ENCODE measurements at regions not wholly inside any gene's neighbourhood (a gene's known extent, or its start where the extent isn't known, plus 50 kb on each side); places are given as distances from the start of the nearest gene placed in this dataset.
"Not testable (repeated sequence)": the region's sequence is repeated elsewhere in the genome, so short reads cannot be mapped to it uniquely, and the experiment has no call there.

- DNase-seq: no peak
These were observed 182.8 kb upstream of the TSHZ3 start for GRCh38 chr19:31532034-31532433.

GRCh38 chr19:31533114-31533513 lies 183.9 kb upstream of the TSHZ3 start:
- DNase-seq: no peak

GRCh38 chr19:31534231-31534630 lies 185.0 kb upstream of the TSHZ3 start:
- no peak for DNase-seq

DNA sequence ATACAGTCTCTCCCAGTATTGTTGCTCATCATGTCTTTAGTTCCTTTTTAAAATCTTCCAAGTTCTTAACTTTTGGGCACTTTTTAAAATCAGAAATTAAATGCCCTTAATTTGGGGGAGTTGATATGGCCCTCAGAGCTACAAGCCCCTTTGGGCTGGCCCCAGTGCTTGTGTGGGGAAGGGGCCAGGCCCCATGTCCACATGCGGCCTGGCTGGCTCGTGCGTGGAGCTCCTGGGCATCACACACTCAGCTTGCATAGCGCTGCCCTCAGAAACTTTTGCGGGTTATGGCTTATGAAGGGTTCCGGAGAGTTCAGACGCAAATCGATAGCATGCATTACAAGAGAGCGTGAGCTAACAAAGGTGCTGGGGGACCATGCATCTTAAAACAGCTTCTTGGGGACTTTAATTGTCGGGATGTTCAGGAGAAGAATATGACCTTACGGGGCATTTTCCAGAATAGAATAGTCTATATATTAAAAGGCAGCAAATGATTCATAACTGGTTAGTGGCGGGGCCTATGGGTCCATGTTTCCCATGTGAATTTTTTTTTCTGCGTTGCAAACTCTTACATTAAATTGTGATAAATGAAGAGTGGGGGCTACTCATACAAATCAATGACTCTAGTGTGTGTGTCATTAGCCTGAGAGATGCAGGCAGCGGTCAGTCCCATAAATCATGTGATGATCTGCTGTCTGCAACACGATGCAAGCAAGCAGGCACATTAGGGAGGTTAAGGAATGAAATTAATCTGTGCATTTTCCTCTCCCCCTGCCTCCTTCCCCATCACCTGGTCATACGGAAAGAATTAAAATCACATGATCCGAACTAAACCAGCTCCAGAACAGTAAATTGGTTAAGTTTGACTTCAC lies 185.8 kb upstream of the TSHZ3 start:
- DNase-seq: no peak

DNA sequence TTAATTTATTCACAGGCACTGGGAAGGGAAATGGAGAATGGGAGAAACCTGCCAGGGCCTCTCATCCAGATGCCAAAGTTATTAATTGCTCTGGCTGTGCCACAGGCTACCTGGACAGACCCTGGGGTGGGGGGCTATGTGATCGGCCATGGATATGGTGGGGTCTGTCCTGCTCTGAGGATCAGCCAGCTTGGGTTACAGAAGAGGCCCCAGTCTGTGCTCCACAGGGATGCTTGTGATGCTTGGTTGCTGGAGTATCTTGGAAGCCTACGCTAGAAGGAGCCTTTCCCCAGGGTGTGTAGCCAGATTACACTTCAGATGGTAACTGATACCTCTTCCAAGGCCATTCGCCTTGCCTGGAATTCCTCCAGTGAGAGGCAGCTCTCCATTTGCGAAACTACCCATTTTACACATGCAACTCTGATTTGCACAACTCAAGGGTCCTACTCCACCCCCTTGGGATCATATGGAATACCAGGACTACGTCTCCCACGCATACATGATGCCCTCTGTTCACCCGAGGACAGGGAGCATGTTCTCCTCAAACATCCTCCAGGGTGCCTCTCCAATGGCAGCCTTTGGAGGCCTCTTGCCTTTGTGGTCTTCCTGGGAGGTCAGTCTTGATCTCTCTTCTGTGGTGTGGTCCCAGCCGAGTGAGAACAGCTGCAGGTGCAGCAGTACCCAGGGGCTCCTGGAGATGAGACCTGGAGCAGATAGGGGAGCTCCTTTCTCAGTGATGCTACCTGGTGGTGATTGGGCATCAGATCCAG lies 186.6 kb upstream of the TSHZ3 start:
- DNase-seq: no peak

- no peak for DNase-seq
These were observed 187.9 kb upstream of the TSHZ3 start for GRCh38 chr19:31537136-31537535.

GRCh38 chr19:31537902-31538301 lies 188.7 kb upstream of the TSHZ3 start:
- not testable (repeated sequence) for DNase-seq

DNA sequence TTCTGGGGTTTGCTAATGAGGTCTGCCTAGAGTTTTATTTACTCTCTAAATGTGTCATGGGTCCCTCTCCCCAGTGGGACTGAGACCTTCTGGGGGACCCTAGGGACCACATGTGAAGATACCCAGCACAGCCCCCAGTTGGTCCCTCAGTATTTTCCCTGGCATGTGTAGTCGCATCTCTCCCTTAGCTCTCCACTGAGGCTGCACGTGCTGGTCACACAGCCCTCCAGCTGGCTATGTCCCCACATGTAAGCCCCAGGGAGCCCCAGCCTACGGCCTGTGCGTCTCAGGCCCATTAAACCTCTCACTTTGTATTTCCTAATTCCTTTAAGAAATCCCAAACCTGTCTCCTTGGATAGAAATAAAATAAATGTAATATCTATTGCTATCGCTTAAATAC lies 189.6 kb upstream of the TSHZ3 start:
- no peak for DNase-seq

GRCh38 chr19:31539386-31539785 lies 190.2 kb upstream of the TSHZ3 start:
- no peak for DNase-seq

- no peak for DNase-seq
These were observed 192.2 kb upstream of the TSHZ3 start for GRCh38 chr19:31541396-31541795.

DNA sequence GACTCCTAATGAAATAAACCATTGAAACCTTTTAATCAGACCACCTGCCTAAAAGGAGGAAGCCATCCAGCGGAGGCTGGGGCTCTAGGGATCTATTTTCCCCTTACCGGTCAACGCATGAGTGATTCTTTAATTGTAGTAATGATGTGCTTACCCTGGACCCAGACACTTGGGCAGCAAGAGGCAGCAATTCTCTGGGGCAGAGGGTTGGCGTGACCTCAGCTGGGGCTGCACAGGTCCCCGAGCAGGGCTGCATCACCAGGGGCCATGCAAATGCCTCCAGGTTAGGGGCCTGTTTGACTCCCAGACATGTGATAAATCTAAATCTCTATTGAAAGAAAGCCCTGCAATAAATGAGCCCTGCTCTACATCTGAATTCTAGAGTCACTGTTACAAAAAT lies 194.2 kb upstream of the TSHZ3 start:
- DNase-seq: no peak

DNA sequence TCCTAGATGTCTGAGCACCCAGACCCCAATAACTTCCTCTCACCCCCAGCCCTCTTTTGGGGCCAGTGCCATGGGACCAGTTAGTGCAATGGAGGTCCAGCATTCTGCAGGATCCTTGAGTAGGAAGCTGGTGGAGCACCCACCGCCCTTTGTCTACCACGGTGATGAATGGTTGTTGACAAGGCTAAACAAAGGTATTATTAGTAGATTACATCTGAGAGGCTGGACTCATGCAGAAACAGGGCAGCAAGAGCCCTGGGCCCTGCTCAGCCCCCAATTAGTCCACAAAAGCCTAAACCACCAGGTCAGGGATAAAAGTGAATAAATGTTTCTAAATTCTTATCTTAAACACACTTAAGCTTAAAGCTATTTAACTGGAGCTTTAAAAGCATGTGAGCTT lies 196.5 kb upstream of the TSHZ3 start:
- DNase-seq: no peak

GRCh38 chr19:31546205-31546960 lies 197.1 kb upstream of the TSHZ3 start:
- DNase-seq: no peak

DNA sequence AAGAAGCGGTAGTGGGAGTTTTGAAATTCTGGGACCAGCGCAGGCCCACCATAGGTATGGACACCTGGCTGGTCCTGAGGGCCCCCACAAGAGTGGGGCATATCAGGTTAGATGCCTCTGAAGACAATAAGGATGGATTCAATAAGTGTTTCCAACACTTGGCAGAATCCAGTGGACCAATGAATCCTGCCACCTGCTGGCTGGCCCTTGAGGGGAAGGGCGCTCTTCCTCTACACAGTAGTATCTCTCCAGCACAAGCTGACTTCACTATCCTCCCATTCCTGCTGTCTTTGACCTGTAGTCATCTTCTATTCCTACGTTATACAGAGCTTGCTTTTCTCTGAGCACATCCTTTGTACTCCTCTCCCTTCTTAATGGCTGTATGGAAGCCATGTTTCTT lies 199.7 kb upstream of the TSHZ3 start:
- no peak for DNase-seq

GRCh38 chr19:31553112-31553845 lies 204.0 kb upstream of the TSHZ3 start:
- no peak for DNase-seq

DNA sequence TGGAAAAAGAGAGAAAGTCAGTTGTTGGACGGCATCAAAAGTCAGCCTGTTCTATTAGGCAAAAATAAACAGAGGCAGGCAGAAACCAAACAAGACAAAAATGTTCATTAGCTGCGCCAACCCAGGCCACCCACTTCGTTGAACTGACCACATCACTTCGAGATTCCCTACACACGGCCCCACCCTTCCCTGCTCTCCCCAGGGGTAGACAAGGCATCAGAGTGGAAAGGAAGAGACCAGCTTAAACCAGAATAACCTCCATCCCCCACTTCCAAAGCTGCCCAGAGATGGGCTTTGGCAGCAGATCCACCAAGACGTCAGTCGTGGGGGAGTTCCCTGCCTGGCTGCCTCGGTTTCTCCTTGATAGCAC lies 204.6 kb upstream of the TSHZ3 start:
- no peak for DNase-seq

GRCh38 chr19:31554360-31554759 lies 205.1 kb upstream of the TSHZ3 start:
- DNase-seq: no peak

- no peak for DNase-seq
These were observed 206.5 kb upstream of the TSHZ3 start for GRCh38 chr19:31555634-31556215.

GRCh38 chr19:31559494-31559893 lies 210.3 kb upstream of the TSHZ3 start:
- DNase-seq: no peak

GRCh38 chr19:31560086-31561060 lies 211.1 kb upstream of the TSHZ3 start:
- no peak for DNase-seq

DNA sequence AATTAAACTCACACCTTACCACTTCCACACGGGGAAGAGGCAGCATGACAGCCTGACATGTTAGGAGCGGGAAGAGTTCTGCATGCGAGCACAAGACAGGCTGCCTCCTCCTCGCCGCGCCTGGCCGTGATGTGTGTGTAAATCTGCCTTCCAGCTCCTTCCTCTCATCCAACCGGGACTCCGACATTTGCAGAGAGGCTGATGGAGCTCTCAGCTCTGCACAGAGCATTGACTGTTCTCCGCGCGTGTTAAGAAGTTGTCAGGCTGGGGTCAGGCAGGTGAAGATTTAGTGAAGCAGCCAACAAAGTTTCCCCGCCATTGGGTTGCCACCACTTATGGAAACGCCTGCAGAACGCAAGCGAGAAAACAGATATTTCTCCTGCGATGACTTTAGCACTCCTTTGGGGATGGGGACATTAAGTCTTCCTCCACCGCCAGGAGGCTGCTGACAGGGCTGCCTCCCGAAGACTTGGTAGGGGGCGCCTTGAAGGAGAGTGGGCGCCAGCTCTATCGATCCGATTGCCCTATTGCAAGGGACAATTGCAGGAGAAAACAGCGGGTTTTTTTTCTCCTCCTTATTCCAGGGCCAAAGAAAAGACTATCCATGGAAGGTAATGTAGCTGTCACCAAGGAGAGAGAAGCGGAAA lies 213.9 kb upstream of the TSHZ3 start:
- DNase-seq: no peak

All from stimulated activated CD4-positive, alpha-beta T cell treated with anti-CD3 and anti-CD28 coated beads, Interleukin-1b, Interleukin-23, amount 100 ng/mL, for 48 hours (primary cell).